Brain microvascular endothelial cell (primary cell): ENCODE measurements at regions not wholly inside any gene's neighbourhood (a gene's known extent, or its start where the extent isn't known, plus 50 kb on each side); places are given as distances from the start of the nearest gene placed in this dataset.

Source experiments
- DNase-seq: peaks from one replicate; pipeline ENCODE4 v3.0.0-alpha.2; 2020
- H3K27ac ChIP-seq: fragments of 250-450 bp; sonication (Bioruptor Pico); 2 replicates; pipeline ENCODE4 v1.5.1; 2020; ENCODE audit warnings: mild to moderate bottlenecking, moderate library complexity
- H3K27me3 ChIP-seq: fragments of 250-450 bp; sonication (Bioruptor Pico); replicated peaks from 2 replicates; pipeline ENCODE4 v1.5.1; 2020; ENCODE audit warnings: mild to moderate bottlenecking
- H3K36me3 ChIP-seq: fragments of 250-450 bp; sonication (Bioruptor Pico); replicated peaks from 2 replicates; pipeline ENCODE4 v1.5.1; 2020; ENCODE audit warnings: mild to moderate bottlenecking
- H3K4me3 ChIP-seq: 2 replicates; pipeline ENCODE4 v1.5.1; 2011; ENCODE audit warnings: low read depth, mild to moderate bottlenecking, control low read depth, low read length, moderate library complexity
- in situ Hi-C: cut with HindIII; loops from 2 replicates; pipeline ENCODE4 v1.10.0; 2017; ENCODE audit warnings: low sequenced_read_pairs, low pct_ligation_motif_present
- TF ChIP-seq, protein P1 (sequence below): IDR thresholded peaks from 2 replicates; pipeline ENCODE4 v1.5.1; 2011; ENCODE audit warnings: low read depth, mild to moderate bottlenecking, moderate library complexity, low read length, control low read depth, inconsistent platforms; ENCODE audit errors: missing control alignments

DNA sequence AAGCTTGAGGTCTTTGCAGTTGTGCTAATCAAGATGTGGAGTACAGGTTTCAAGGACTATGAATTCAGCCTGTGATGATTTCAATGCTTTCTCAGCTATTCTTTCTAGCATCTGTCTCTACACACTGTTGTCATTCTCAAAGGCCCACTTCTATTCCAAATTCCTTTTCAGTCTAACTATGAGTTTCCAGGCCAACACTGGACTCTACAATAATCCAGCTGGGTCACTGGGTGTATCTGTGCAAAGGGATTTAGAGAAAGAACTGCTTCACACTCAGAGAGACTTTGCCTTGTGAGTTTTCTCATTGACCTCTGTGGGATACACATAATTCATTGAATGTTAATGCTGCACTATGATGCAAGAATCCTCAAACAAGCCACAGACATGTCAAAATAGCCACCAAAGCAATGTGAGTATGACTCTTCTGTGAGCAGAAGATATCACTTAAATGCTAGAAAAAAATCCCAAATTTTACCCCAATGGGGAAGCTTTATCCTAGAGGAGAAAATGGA is 171.8 kb upstream of the CLNK start:
- H3K27me3 ChIP-seq = no peaks in the 10 kb centered on the region
- H3K36me3 ChIP-seq = no peaks in the 10 kb centered on the region
- no peak overlapping the region for H3K27ac ChIP-seq
- in situ Hi-C loops = no loop called here
- TF ChIP-seq, protein P1, sequence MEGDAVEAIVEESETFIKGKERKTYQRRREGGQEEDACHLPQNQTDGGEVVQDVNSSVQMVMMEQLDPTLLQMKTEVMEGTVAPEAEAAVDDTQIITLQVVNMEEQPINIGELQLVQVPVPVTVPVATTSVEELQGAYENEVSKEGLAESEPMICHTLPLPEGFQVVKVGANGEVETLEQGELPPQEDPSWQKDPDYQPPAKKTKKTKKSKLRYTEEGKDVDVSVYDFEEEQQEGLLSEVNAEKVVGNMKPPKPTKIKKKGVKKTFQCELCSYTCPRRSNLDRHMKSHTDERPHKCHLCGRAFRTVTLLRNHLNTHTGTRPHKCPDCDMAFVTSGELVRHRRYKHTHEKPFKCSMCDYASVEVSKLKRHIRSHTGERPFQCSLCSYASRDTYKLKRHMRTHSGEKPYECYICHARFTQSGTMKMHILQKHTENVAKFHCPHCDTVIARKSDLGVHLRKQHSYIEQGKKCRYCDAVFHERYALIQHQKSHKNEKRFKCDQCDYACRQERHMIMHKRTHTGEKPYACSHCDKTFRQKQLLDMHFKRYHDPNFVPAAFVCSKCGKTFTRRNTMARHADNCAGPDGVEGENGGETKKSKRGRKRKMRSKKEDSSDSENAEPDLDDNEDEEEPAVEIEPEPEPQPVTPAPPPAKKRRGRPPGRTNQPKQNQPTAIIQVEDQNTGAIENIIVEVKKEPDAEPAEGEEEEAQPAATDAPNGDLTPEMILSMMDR = no peak
- no peak for DNase-seq
- H3K4me3 ChIP-seq = no peak overlapping the region

DNA sequence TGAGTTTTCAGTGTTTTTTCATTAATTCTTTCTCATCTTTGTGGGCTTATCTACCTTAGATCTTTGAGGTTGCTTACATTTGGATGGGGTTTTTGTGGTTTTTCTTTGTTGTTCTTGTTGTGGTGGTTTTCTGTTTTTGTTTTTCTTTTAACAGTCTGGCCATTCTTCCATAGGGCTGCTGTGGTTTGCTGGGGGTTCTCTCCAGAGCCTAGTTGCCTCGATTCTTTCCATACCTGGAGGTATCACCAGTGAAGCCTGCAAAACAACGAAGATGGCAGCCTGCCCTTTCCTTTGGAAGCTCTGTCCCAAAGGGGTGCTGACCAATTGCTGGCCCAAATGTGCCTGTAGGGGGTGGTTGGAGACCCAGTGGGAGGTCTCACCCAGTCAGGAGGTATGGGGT is 168.6 kb upstream of the CLNK start:
- H3K27ac ChIP-seq = no peak overlapping the region
- TF ChIP-seq, protein P1 = no peak
- H3K36me3 ChIP-seq = no peaks in the 10 kb centered on the region
- DNase-seq = no peak
- no peak overlapping the region for H3K4me3 ChIP-seq
- in situ Hi-C loops = no loop called here
- no peaks in the 10 kb centered on the region for H3K27me3 ChIP-seq

DNA sequence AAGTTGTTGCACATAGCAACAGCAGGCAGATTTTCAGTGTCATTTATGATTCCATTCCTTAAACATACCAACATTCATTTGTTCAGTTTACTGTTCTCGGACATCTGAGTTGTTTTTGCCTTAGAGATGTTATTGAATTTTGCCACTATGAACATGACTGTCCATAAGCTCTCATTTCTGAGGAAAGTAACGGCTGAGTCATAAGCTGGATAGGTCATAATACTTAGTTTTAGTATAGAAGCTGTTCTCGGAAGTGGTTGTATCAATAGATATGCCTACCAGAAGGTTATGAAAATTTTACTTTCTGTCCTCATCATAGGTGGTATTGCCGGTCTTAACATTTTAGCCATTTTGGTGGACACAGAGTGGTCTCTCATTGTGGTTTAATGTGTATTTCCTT is 157.1 kb upstream of the CLNK start:
- Histone ChIP-seq H3K4me3 (no peak overlapping the region), H3K27ac (no peak overlapping the region), H3K27me3 (no peaks in the 10 kb centered on the region), H3K36me3 (no peaks in the 10 kb centered on the region)
- DNase-seq = no peak
- TF ChIP-seq, protein P1 = no peak
- in situ Hi-C loops = no loop called here

DNA sequence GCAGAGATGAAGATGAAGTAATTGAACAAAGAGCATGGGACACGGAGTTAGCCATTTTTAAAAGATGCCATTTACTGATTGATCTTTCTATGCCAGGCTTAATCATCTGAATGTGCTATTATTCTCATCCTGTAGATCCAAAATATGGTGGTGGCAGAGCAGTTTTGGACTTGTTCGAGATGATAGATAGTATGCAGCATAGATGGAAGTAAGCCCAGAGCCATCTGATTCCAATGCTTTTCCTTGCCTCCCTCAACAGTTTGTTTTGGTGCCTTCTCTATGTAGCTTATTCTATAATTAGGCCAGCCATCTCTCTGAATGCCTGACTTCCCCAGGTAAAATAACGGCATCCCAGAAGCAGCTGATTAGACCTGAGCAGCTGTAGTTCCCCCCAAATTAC is 152.6 kb upstream of the CLNK start:
- DNase-seq = no peak
- Histone ChIP-seq H3K27me3 (no peaks in the 10 kb centered on the region), H3K27ac (no peak overlapping the region), H3K4me3 (no peak overlapping the region), H3K36me3 (no peaks in the 10 kb centered on the region)
- TF ChIP-seq, protein P1 = no peak
- in situ Hi-C loops = no loop called here

DNA sequence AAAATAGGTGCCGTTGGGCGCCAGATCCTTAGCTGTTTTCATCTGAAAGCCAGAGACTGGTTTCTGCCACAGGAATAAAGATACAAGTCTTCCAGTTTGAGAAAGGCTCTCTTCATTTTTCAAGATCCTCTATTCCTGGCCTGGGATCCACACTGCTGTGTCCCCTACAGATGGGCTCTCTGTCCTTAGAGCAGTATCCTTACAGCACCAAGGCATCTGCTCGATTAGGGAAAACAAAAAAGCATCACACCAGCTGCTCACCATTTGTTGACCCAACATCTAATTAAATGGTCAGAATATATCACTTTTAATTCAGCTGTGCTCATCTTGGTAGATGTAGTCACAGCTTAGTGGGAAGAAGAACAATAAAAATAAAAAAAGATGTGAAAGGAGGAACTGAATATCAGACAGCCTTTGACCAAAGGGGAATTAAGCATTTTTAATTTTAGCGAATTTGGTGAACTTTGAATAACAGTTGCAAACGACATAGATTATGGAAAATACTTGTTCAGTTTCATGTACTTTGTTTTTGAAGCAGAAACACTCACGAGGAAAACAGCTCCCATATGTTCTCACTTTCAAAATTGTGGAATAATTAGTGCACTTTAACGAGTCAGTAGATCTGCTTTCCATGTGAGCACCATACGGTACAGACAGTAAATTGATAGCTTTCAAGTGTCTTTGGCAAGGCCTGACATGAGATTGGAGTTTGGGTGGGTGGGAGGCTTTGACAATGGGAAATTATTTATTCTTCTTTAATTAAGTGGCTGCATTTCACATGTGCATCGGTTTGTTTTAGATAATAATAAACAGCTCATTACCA is 148.4 kb upstream of the CLNK start:
- DNase-seq = no peak

More for the DNA sequence above, 148.4 kb upstream of the CLNK start:
- Histone ChIP-seq H3K27ac (no peak overlapping the region), H3K4me3 (no peak overlapping the region), H3K27me3 (no peaks in the 10 kb centered on the region), H3K36me3 (no peaks in the 10 kb centered on the region)
- TF ChIP-seq, protein P1 = no peak
- in situ Hi-C loops = no loop called here
